Tibial nerve (tissue), 3 donors: ENCODE measurements at regions not wholly inside any gene's neighbourhood (a gene's known extent, or its start where the extent isn't known, plus 50 kb on each side); places are given as distances from the start of the nearest gene placed in this dataset.

Source experiments
- CTCF ChIP-seq, 5 experiments: fragments of 200-600 bp in 3 of 5; fragments of 450-650 bp in 2 of 5; sonication (generic) in 3 of 5; IDR thresholded peaks; one replicate each; pipeline ENCODE4 v1.5.1; 2016 to 2019; ENCODE audit warnings: antibody characterized with exemption in 5 of 5, mild to moderate bottlenecking in 3 of 5, moderate library complexity in 2 of 5
- POLR2A ChIP-seq, 2 donors: fragments of 450-650 bp; IDR thresholded peaks; one replicate each; pipeline ENCODE4 v1.6.1; 2017; ENCODE audit warnings: antibody characterized with exemption in 2 of 2, mild to moderate bottlenecking in 2 of 2, moderate library complexity in 2 of 2

- TF ChIP-seq POLR2A (IDR thresholded peaks at IDR 0.05) (no peak), CTCF (IDR thresholded peaks at IDR 0.05) (no peak)
Measured at GRCh38 chr21:22278366-22278765, 1280.2 kb downstream of the NCAM2 start.
